MG63 (cell line): ENCODE measurements at regions not wholly inside any gene's neighbourhood (a gene's known extent, or its start where the extent isn't known, plus 50 kb on each side); places are given as distances from the start of the nearest gene placed in this dataset.
"Not testable (repeated sequence)": the region's sequence is repeated elsewhere in the genome, so short reads cannot be mapped to it uniquely, and the experiment has no call there.

ENCODE experiments used
- DNase-seq: peaks from one replicate; pipeline ENCODE4 v3.0.0-alpha.2; 2020
- H3K27me3 ChIP-seq: fragments of 250-450 bp; sonication (Bioruptor Pico); 2 replicates; pipeline ENCODE4 v1.5.1; 2020; ENCODE audit warnings: mild to moderate bottlenecking, moderate library complexity
- H3K36me3 ChIP-seq: fragments of 250-450 bp; sonication (Bioruptor Pico); 2 replicates; pipeline ENCODE4 v1.5.1; 2020; ENCODE audit warnings: mild to moderate bottlenecking, moderate library complexity
- H3K4me3 ChIP-seq: fragments of 250-450 bp; sonication (Bioruptor Pico); 2 replicates; pipeline ENCODE4 v1.5.1; 2020; ENCODE audit warnings: mild to moderate bottlenecking, moderate library complexity
- H3K9me3 ChIP-seq: fragments of 250-450 bp; sonication (Bioruptor Pico); 2 replicates; pipeline ENCODE4 v1.5.1; 2020; ENCODE audit warnings: mild to moderate bottlenecking, moderate library complexity

- H3K27me3 ChIP-seq, H3K4me3 ChIP-seq, DNase-seq, H3K9me3 ChIP-seq, H3K36me3 ChIP-seq: not testable (repeated sequence)
Measured at GRCh38 chrX:89539150-89539549, 382.6 kb upstream of the TGIF2LX start.

GRCh38 chrX:89557146-89557545 lies 364.6 kb upstream of the TGIF2LX start:
- H3K4me3 ChIP-seq, DNase-seq, H3K27me3 ChIP-seq, H3K9me3 ChIP-seq, H3K36me3 ChIP-seq: not testable (repeated sequence)

- not testable (repeated sequence) for H3K4me3 ChIP-seq, H3K9me3 ChIP-seq, H3K27me3 ChIP-seq, H3K36me3 ChIP-seq, DNase-seq
Measured at GRCh38 chrX:89562079-89562478, 359.6 kb upstream of the TGIF2LX start.

- H3K36me3 ChIP-seq, H3K9me3 ChIP-seq, H3K4me3 ChIP-seq, H3K27me3 ChIP-seq, DNase-seq: not testable (repeated sequence)
Measured at GRCh38 chrX:89563107-89563506, 358.6 kb upstream of the TGIF2LX start.

GRCh38 chrX:89567787-89568186 lies 353.9 kb upstream of the TGIF2LX start:
- H3K27me3 ChIP-seq, H3K9me3 ChIP-seq, DNase-seq, H3K4me3 ChIP-seq, H3K36me3 ChIP-seq: not testable (repeated sequence)

GRCh38 chrX:89581868-89582267 lies 339.8 kb upstream of the TGIF2LX start:
- not testable (repeated sequence) for DNase-seq

GRCh38 chrX:89631858-89632257 lies 289.9 kb upstream of the TGIF2LX start:
- H3K4me3 ChIP-seq, H3K36me3 ChIP-seq, H3K9me3 ChIP-seq, H3K27me3 ChIP-seq, DNase-seq: not testable (repeated sequence)

More at GRCh38 chrX:89581868-89582267, 339.8 kb upstream of the TGIF2LX start:
- H3K27me3 ChIP-seq, H3K36me3 ChIP-seq, H3K4me3 ChIP-seq, H3K9me3 ChIP-seq: not testable (repeated sequence)

GRCh38 chrX:89635887-89636286 lies 285.8 kb upstream of the TGIF2LX start:
- not testable (repeated sequence) for H3K27me3 ChIP-seq, H3K36me3 ChIP-seq, DNase-seq, H3K9me3 ChIP-seq, H3K4me3 ChIP-seq

- H3K9me3 ChIP-seq, H3K27me3 ChIP-seq, DNase-seq, H3K4me3 ChIP-seq, H3K36me3 ChIP-seq: not testable (repeated sequence)
Measured at GRCh38 chrX:89658662-89659061, 263.0 kb upstream of the TGIF2LX start.

- not testable (repeated sequence) for H3K9me3 ChIP-seq, DNase-seq, H3K36me3 ChIP-seq
Measured at GRCh38 chrX:89706481-89706880, 215.2 kb upstream of the TGIF2LX start.

GRCh38 chrX:89707363-89707927 lies 214.3 kb upstream of the TGIF2LX start:
- not testable (repeated sequence) for H3K4me3 ChIP-seq, DNase-seq, H3K9me3 ChIP-seq

More at GRCh38 chrX:89706481-89706880, 215.2 kb upstream of the TGIF2LX start:
- H3K4me3 ChIP-seq, H3K27me3 ChIP-seq: not testable (repeated sequence)

GRCh38 chrX:89734367-89734766 lies 187.3 kb upstream of the TGIF2LX start:
- not testable (repeated sequence) for H3K9me3 ChIP-seq, DNase-seq, H3K27me3 ChIP-seq, H3K36me3 ChIP-seq, H3K4me3 ChIP-seq

More at GRCh38 chrX:89707363-89707927, 214.3 kb upstream of the TGIF2LX start:
- not testable (repeated sequence) for H3K27me3 ChIP-seq, H3K36me3 ChIP-seq

GRCh38 chrX:89756466-89756865 lies 165.2 kb upstream of the TGIF2LX start:
- not testable (repeated sequence) for H3K27me3 ChIP-seq, H3K4me3 ChIP-seq, H3K36me3 ChIP-seq, H3K9me3 ChIP-seq, DNase-seq

GRCh38 chrX:89757767-89758166 lies 163.9 kb upstream of the TGIF2LX start:
- not testable (repeated sequence) for H3K27me3 ChIP-seq, DNase-seq, H3K9me3 ChIP-seq, H3K36me3 ChIP-seq, H3K4me3 ChIP-seq

- DNase-seq, H3K36me3 ChIP-seq, H3K27me3 ChIP-seq, H3K9me3 ChIP-seq, H3K4me3 ChIP-seq: not testable (repeated sequence)
Measured at GRCh38 chrX:89759076-89759685, 162.5 kb upstream of the TGIF2LX start.

GRCh38 chrX:89771639-89772038 lies 150.1 kb upstream of the TGIF2LX start:
- not testable (repeated sequence) for DNase-seq, H3K27me3 ChIP-seq, H3K9me3 ChIP-seq, H3K36me3 ChIP-seq, H3K4me3 ChIP-seq

- H3K4me3 ChIP-seq, DNase-seq, H3K36me3 ChIP-seq, H3K27me3 ChIP-seq, H3K9me3 ChIP-seq: not testable (repeated sequence)
Measured at GRCh38 chrX:89811440-89811839, 110.3 kb upstream of the TGIF2LX start.

GRCh38 chrX:89839723-89840122 lies 82.0 kb upstream of the TGIF2LX start:
- DNase-seq, H3K4me3 ChIP-seq, H3K9me3 ChIP-seq, H3K27me3 ChIP-seq, H3K36me3 ChIP-seq: not testable (repeated sequence)
